Body of pancreas (tissue), 4 donors: ENCODE measurements at regions not wholly inside any gene's neighbourhood (a gene's known extent, or its start where the extent isn't known, plus 50 kb on each side); places are given as distances from the start of the nearest gene placed in this dataset.

ENCODE experiments used
- ATAC-seq: fragments of 150-250 bp; one replicate; pipeline ENCODE4 v1.9.1; 2016
- DNase-seq, 4 donors: peaks; one replicate each; pipeline ENCODE4 v3.0.0-alpha.2; 2019
- H3K27ac ChIP-seq, 4 donors: fragments of 200-600 bp; sonication (generic); 1 replicate in 3 of 4; 2 replicates in 1 of 4; pipeline versions ENCODE4 v1.5.1 to v1.6.1; 2016 to 2019; ENCODE audit warnings: mild to moderate bottlenecking in 1 of 4, mixed read lengths in 1 of 4, moderate library complexity in 1 of 4
- H3K27me3 ChIP-seq, 2 donors: fragments of 200-600 bp; sonication (generic); one replicate each; pipeline ENCODE4 v1.6.0; 2016; ENCODE audit warnings: mild to moderate bottlenecking in 1 of 2
- H3K36me3 ChIP-seq, 2 donors: fragments of 200-600 bp; sonication (generic); replicated peaks in 1 of 2; 2 replicates each; pipeline ENCODE4 v1.5.1; 2016; ENCODE audit warnings: low read depth in 2 of 2; ENCODE audit not compliant: insufficient read depth in 1 of 2
- H3K4me1 ChIP-seq: fragments of 200-600 bp; sonication (generic); one replicate; pipeline ENCODE4 v1.6.0; 2016
- H3K4me3 ChIP-seq, 2 donors: fragments of 200-600 bp; sonication (generic); 1 replicate in 1 of 2; 2 replicates in 1 of 2; pipeline ENCODE4 v1.5.1; 2016 to 2019
- H3K9me3 ChIP-seq, 3 donors: fragments of 200-600 bp; sonication (generic); 1 replicate in 2 of 3; 2 replicates in 1 of 3; pipeline ENCODE4 v1.5.1; 2016
- POLR2A ChIP-seq, 3 donors: fragments of 450-650 bp; IDR thresholded peaks; one replicate each; pipeline ENCODE4 v1.6.1; 2016; ENCODE audit warnings: antibody characterized with exemption in 3 of 3, mild to moderate bottlenecking in 2 of 3
- WGBS, 2 donors: methylation state at CpG; one replicate each; pipeline ENCODE4 v1.1.5; 2017; 5-methylcytosine and 5-hydroxymethylcytosine counted together
- intact Hi-C: fragments of 100-400 bp; cut with DNase I; formaldehyde crosslinking; loops from one replicate; pipeline ENCODE4 v1.15.1; 2023
- TF ChIP-seq, protein P1 (sequence below), 7 experiments: fragments of 450-650 bp in 4 of 7; fragments of 200-600 bp in 3 of 7; sonication (generic) in 3 of 7; IDR thresholded peaks; one replicate each; pipeline ENCODE4 v1.5.1; 2016 to 2019; ENCODE audit warnings: antibody characterized with exemption in 7 of 7

DNA sequence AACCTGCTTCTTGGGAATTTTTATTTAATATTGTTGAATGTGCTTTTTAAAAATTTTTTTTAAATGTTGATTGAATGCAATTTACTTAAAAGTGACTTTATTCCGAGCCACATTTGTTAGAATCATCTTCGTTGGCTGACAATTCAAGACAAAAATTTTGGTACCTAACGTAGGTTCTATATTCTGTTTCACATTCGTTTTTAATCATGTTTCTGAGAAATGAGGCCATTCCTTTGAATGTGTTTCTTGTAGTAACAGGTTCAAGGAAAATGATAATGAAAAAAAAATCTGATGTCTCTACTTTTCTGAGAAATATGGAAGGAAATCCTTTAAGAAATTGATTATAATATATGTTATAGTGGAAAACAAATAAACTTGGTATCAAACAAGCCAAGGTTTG, 92.3 kb upstream of the DCLK2 start:
- 81 to 82% methylated on average over 4 of the region's 4 CpGs for WGBS, 2 donors
- DNase-seq = no peak
- no peak overlapping the region for H3K4me3 ChIP-seq
- no peaks in the 10 kb centered on the region for H3K27me3 ChIP-seq
- no peaks in the 10 kb centered on the region for H3K36me3 ChIP-seq
- TF ChIP-seq, protein P1, sequence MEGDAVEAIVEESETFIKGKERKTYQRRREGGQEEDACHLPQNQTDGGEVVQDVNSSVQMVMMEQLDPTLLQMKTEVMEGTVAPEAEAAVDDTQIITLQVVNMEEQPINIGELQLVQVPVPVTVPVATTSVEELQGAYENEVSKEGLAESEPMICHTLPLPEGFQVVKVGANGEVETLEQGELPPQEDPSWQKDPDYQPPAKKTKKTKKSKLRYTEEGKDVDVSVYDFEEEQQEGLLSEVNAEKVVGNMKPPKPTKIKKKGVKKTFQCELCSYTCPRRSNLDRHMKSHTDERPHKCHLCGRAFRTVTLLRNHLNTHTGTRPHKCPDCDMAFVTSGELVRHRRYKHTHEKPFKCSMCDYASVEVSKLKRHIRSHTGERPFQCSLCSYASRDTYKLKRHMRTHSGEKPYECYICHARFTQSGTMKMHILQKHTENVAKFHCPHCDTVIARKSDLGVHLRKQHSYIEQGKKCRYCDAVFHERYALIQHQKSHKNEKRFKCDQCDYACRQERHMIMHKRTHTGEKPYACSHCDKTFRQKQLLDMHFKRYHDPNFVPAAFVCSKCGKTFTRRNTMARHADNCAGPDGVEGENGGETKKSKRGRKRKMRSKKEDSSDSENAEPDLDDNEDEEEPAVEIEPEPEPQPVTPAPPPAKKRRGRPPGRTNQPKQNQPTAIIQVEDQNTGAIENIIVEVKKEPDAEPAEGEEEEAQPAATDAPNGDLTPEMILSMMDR (IDR thresholded peaks at IDR 0.05) = no peak
- no peak for TF ChIP-seq POLR2A (IDR thresholded peaks at IDR 0.05)
- H3K9me3 ChIP-seq = no peaks in the 10 kb centered on the region
- no peak overlapping the region for H3K27ac ChIP-seq
- H3K4me1 ChIP-seq = peaks cover 7% of the 10 kb centered on the region
- no peak for ATAC-seq
- intact Hi-C loops = no loop called here

DNA sequence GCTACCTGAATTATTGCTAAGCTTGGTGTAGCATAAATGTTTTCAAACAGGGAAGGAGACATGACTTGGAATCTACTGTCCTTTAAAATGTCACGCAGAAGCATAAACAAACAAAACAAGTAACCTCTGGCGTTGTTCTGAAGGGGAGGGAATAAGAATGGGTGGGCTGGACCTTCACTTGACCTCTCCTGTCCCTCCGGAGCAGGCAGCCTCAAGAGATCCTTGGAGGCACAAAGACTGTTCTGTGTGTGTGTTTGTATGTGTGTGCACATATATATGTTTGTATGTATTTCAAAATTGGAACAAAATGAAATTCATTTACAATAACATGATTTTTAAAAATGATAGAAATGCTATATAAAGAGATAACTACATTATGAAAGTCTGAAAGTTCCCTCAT, 91.3 kb upstream of the DCLK2 start:
- H3K27ac ChIP-seq = no peak overlapping the region
- intact Hi-C loops = no loop called here
- H3K36me3 ChIP-seq = no peaks in the 10 kb centered on the region
- H3K4me1 ChIP-seq = peaks cover 7% of the 10 kb centered on the region
- ATAC-seq (no peak), DNase-seq (no peak)
- H3K9me3 ChIP-seq = no peaks in the 10 kb centered on the region
- no peak overlapping the region for H3K4me3 ChIP-seq
- H3K27me3 ChIP-seq = no peaks in the 10 kb centered on the region
- 42 to 48% methylated on average over 3 of the region's 3 CpGs for WGBS, 2 donors
- TF ChIP-seq, protein P1 (IDR thresholded peaks at IDR 0.05) = no peak
- TF ChIP-seq POLR2A (IDR thresholded peaks at IDR 0.05) = no peak

DNA sequence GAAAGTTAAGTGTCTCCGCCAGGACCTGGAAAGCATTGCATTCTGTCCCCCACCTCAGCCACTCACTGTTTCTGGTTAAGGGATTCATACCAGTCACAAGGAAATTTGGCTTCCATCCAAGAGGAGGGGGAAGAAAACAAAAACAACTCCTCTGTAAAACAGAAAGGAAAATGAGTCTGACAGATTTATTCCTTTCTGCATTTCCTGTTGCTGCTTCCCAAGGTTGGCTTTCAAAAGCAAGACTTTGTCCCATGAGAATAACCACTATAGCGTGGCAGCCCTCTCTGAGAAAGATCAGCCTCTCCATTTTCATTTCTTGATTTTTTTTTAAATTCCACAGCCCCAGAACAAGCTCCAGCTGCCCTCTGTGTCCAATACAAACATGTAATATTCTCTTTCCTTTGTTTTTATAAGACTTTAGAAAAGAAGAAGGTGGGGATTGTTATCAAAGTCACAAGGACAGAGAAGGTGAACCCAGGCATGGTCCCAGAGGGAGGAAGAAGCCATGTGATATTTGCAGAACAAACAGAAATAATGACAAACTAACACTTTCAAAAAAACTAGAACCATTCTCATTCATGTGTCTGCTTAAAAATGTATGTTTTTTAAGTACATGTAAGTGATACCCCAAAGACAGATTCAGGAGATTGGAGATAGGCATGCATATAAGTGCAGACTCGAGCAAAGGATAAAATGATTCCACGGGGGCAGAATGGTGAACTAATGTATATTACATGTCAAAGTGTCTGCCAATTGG, 90.7 kb upstream of the DCLK2 start:
- no peak overlapping the region for H3K27ac ChIP-seq
- H3K36me3 ChIP-seq = no peaks in the 10 kb centered on the region
- H3K27me3 ChIP-seq = no peaks in the 10 kb centered on the region
- TF ChIP-seq POLR2A (IDR thresholded peaks at IDR 0.05) = no peak
- TF ChIP-seq, protein P1 (IDR thresholded peaks at IDR 0.05) = no peak
- DNase-seq (no peak), ATAC-seq (no peak)
- 71 to 72% methylated on average over 4 of the region's 4 CpGs for WGBS, 2 donors
- intact Hi-C loops = no loop called here
- no peak overlapping the region for H3K4me3 ChIP-seq
- peaks cover 7% of the 10 kb centered on the region for H3K4me1 ChIP-seq
- no peaks in the 10 kb centered on the region for H3K9me3 ChIP-seq

DNA sequence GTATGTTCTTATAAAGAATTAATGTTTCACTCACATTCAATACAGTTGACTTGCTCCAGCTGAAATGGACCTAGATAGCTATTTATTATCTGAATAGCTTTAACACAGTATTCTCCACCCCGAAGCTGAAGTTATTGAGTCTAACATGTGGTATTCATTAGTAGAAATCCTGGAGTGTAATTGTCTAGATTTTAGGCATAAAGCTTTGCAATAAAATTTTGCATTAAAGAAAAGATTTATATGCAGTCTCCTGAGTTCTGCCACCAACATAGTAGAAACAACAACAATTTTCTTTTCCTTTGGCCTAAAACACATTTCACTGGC, 90.2 kb upstream of the DCLK2 start:
- no peak overlapping the region for H3K4me3 ChIP-seq
- 61 to 74% methylated on average over 1 of the region's 1 CpG for WGBS, 2 donors
- intact Hi-C loops = no loop called here
- no peak for TF ChIP-seq POLR2A (IDR thresholded peaks at IDR 0.05)
- TF ChIP-seq, protein P1 (IDR thresholded peaks at IDR 0.05) = no peak
- no peaks in the 10 kb centered on the region for H3K27me3 ChIP-seq
- no peaks in the 10 kb centered on the region for H3K36me3 ChIP-seq
- H3K4me1 ChIP-seq = peaks cover 7% of the 10 kb centered on the region
- ATAC-seq (no peak), DNase-seq (no peak)
- H3K27ac ChIP-seq = no peak overlapping the region
- no peaks in the 10 kb centered on the region for H3K9me3 ChIP-seq

DNA sequence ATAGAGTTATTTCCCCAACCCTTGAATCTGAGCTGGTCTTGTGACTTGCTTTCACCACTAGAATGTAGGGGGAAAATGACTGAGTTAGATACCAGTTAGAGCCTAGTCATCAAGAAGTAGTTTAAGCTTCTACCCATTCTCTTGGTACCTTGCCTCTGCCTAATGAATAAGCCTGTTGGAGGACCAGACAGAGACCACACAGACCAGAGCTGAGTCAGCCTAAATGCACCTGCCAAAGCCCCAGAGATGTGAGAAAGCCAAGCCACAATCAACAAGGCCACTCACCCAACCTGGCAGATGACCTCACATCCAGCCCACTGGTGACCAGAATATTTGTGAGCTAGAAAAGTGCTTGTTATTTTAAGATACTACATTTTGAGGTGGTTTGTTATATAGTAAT, 85.2 kb upstream of the DCLK2 start:
- intact Hi-C loops = no loop called here
- no peak for ATAC-seq
- Histone ChIP-seq H3K4me1 (peaks cover 4% of the 10 kb centered on the region), H3K27me3 (no peaks in the 10 kb centered on the region), H3K27ac (no peak overlapping the region), H3K4me3 (no peak overlapping the region), H3K36me3 (no peaks in the 10 kb centered on the region), H3K9me3 (no peaks in the 10 kb centered on the region)
- no peak for TF ChIP-seq POLR2A (IDR thresholded peaks at IDR 0.05)
- TF ChIP-seq, protein P1 (IDR thresholded peaks at IDR 0.05) = no peak
- DNase-seq = no peak
